Fibroblast of the aortic adventitia (primary cell): ENCODE measurements at regions not wholly inside any gene's neighbourhood (a gene's known extent, or its start where the extent isn't known, plus 50 kb on each side); places are given as distances from the start of the nearest gene placed in this dataset.
A peak's percentile ranks its signal among the peaks of the same experiment; 100 is the strongest.

Source experiments
- DNase-seq: peaks from one replicate; pipeline ENCODE4 v3.0.0-alpha.2; 2010; ENCODE audit warnings: low read depth
- H3K4me3 ChIP-seq: 2 replicates; pipeline ENCODE4 v1.5.1; 2011; ENCODE audit warnings: low read depth, mild to moderate bottlenecking, control low read depth, low read length, moderate library complexity
- CTCF ChIP-seq: IDR thresholded peaks from 2 replicates; pipeline ENCODE4 v1.5.1; 2011; ENCODE audit warnings: mild to moderate bottlenecking, low read length, control low read depth, inconsistent platforms; ENCODE audit not compliant: insufficient read depth

GRCh38 chr4:125928652-125929051 is 613.9 kb downstream of the FAT4 start:
- no peak overlapping the region for H3K4me3 ChIP-seq
- no peak for TF ChIP-seq CTCF
- DNase-seq = no peak

- no peak for TF ChIP-seq CTCF
- no peak overlapping the region for H3K4me3 ChIP-seq
- DNase-seq = no peak
Measured at GRCh38 chr4:125938541-125938940, 623.8 kb downstream of the FAT4 start.

- TF ChIP-seq CTCF = no peak
- DNase-seq = no peak
- no peak overlapping the region for H3K4me3 ChIP-seq
Measured at GRCh38 chr4:125940426-125940825, 625.7 kb downstream of the FAT4 start.

GRCh38 chr4:125944966-125945365 is 630.2 kb downstream of the FAT4 start:
- no peak overlapping the region for H3K4me3 ChIP-seq

GRCh38 chr4:125948021-125948420 is 633.3 kb downstream of the FAT4 start:
- no peak for DNase-seq
- no peak overlapping the region for H3K4me3 ChIP-seq
- no peak for TF ChIP-seq CTCF

More at GRCh38 chr4:125944966-125945365, 630.2 kb downstream of the FAT4 start:
- no peak for TF ChIP-seq CTCF
- DNase-seq = no peak

GRCh38 chr4:125951261-125951887 is 636.6 kb downstream of the FAT4 start:
- TF ChIP-seq CTCF = no peak
- no peak overlapping the region for H3K4me3 ChIP-seq
- DNase-seq = peak; percentile 83

- TF ChIP-seq CTCF = no peak
- DNase-seq = no peak
- no peak overlapping the region for H3K4me3 ChIP-seq
Measured at GRCh38 chr4:125952631-125953030, 637.9 kb downstream of the FAT4 start.
